HFF-Myc (cell line): ENCODE measurements at regions not wholly inside any gene's neighbourhood (a gene's known extent, or its start where the extent isn't known, plus 50 kb on each side); places are given as distances from the start of the nearest gene placed in this dataset.
A peak's percentile ranks its signal among the peaks of the same experiment; 100 is the strongest.

Experiments used
- DNase-seq: peaks from one replicate; pipeline ENCODE4 v3.0.0-alpha.2; 2011; ENCODE audit warnings: low read depth; ENCODE audit errors: extremely low read depth
- H3K4me3 ChIP-seq: replicated peaks from 2 replicates; pipeline ENCODE4 v1.5.1; 2011; ENCODE audit warnings: low read depth, mild to moderate bottlenecking, control low read depth, low read length
- TF ChIP-seq, protein P1 (sequence below): IDR thresholded peaks from 2 replicates; pipeline ENCODE4 v1.5.1; 2012; ENCODE audit warnings: mild to moderate bottlenecking, low read depth, low read length, control low read depth; ENCODE audit errors: missing control alignments

DNA sequence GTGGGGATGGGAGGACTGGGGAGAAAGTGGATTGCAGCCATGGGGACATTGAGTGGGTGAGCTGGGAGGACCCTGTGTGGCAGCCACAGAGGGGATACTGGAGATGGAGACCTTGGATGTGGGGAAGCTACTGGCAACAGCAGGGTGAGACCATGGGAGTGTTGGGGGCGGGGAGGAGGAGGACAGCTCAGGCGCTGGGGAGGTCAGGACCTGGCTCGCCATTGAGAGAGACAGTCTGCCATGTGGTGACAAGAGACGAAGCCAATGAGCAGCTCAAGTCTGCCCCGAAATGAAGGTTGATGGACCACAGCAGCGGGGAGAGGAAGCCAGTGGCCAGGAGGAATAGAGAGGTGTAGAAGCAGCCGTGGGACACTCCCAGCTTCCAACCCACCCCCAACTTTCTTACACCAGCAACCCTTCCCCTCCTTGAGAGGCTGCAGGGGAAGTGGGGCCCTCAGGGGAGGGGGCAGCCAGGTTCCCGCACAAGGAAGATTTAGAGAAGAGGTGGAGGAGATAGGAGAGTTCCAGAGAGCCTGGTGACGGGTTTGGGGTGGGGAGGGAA lies 118.1 kb downstream of the ASB7 start:
- DNase-seq = no peak
- TF ChIP-seq, protein P1, sequence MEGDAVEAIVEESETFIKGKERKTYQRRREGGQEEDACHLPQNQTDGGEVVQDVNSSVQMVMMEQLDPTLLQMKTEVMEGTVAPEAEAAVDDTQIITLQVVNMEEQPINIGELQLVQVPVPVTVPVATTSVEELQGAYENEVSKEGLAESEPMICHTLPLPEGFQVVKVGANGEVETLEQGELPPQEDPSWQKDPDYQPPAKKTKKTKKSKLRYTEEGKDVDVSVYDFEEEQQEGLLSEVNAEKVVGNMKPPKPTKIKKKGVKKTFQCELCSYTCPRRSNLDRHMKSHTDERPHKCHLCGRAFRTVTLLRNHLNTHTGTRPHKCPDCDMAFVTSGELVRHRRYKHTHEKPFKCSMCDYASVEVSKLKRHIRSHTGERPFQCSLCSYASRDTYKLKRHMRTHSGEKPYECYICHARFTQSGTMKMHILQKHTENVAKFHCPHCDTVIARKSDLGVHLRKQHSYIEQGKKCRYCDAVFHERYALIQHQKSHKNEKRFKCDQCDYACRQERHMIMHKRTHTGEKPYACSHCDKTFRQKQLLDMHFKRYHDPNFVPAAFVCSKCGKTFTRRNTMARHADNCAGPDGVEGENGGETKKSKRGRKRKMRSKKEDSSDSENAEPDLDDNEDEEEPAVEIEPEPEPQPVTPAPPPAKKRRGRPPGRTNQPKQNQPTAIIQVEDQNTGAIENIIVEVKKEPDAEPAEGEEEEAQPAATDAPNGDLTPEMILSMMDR = no peak
- no peak overlapping the region for H3K4me3 ChIP-seq

DNA sequence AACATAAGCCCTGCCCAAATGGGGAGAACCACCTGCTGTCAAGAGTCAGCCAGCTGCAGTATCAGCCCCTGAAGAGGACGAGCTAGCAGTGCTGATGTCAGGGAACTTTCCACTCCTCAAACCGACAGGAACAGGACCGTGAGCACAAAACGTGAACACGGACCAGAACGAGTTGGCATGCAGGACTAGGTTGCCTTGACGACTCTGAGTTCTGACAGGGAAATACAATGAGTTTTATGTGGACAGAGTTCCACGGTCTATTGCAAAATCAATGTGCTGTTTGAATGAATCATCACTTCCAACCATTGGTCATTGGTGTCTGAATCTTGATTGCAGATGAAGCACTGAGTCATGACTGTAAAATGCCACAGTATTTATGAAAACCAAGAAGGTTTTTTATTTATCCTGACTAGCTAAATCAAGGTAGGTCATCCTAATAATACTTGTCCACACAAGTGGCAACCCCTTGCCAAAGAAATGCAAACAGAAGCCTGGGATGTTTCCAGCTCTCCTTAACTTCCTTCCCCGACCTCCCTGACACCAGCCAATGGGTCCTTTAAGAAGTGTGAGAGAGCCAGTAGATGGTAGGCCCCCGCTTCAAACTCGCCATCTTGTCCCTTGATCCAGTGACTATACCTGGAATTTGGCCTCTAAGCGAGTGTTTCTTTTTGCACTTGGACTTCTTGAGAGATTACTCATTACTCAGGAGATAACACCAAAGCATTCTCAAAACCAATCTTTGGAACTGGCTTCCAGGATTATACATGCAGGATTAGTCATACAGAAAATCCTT lies 119.6 kb downstream of the ASB7 start:
- TF ChIP-seq, protein P1 = no peak
- no peak overlapping the region for H3K4me3 ChIP-seq

DNA sequence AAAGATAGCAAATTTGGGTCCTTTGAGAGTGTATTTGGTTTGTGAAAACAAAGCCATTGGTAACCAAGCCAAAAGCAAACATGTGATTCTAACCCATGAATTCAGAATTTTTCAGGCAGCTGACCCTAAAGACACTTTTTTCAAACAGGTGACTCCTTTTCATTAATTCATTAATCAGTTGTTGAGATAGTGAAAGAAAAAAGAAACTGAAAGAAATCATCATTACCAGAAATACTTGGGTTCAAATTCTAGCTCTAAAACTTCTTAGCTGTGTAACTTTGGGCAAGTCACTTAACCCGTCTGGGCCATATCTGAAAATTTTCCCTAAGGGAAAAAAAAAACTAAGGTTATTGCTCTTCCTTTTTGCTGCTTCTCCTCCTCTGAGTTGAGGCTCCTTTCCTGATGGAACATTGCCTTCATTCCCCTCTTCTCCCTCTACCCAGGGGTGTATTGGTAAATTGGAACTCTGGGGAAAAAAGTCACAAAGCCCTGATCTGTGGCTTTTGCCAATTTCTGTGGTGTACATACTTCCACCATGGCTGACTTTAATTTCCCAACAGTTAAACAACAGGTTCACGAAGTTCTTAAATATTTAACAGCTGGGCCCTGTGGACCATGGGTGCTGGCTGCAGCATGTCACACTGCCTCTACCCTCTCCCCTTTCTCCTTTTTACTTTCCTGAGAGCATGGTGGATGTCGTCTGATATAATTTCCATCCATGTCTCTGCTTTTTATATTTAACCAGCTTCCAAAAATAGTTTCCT lies 120.3 kb downstream of the ASB7 start:
- H3K4me3 ChIP-seq = no peak overlapping the region
- no peak for DNase-seq
- TF ChIP-seq, protein P1 = no peak

More for the DNA sequence above, 119.6 kb downstream of the ASB7 start:
- DNase-seq = peak; percentile 92

DNA sequence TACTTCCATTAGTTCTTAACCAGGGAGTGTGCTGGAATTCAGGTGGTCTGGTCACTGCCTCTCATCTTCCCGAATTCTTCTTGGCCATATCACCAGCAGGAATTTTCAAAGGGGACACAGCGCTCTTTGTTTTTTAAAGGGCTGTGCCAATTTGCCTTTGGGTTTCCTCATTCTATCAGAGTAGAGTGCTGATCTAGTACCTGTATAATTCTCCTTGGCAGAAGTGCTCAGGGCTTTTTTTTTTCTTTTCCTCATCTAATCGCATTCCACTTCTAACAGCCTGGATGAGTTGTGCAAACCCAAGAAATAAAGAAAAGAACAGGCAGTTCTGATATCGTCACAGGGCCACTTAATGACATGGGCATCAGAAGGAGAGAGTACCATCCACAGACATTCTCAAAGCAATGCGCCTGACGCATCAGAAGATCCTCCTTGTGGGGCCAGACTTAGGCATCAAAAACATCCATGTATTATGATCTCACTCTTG lies 121.0 kb downstream of the ASB7 start:
- no peak overlapping the region for H3K4me3 ChIP-seq
- no peak for DNase-seq
- TF ChIP-seq, protein P1 = no peak

DNA sequence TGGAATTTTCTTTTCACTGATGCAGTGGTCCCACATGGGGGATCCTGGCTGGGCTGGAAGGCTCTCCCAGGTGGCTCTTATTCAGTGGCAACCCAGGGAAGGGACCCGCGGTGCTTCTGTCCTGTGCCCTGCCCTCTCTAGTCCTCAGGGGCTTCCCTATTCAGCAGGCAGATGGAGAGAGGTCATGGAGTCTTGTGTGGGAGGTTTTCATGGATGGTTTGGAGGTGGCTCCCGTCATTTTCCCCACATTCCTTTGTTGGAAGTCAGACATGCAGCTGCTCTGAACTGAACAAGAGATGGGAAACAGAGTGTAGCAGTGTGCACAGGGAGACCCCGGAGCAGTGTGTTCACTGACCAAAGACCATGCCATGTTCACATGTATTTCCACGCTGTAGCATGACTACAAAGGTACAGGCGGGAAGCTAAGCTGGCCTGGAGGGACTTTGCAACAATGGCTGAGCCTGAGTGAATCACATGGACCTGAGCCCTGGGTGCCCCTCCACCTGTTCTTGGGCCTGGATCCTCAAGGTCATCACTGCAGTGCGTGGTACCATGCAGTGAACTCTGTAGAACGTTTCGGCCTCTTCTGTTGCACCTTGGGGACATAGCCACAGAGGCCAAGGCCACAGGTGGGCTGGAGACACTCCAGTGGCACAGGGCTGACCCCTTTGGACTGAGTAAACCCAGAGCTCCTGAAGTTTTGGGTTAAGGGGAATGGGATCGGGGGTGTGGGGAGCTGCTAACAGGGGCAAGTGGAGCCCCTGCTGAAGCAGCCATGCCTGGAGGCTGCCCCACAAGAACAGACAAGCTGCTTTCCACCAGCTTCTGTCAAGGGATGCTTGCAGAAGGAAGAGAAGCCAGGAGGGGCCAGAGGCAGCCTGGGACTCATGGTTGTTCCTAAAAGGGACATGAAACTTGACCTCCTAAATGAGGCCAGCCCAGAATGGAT lies 123.0 kb downstream of the ASB7 start:
- H3K4me3 ChIP-seq = no peak overlapping the region
- TF ChIP-seq, protein P1 = no peak
- no peak for DNase-seq

DNA sequence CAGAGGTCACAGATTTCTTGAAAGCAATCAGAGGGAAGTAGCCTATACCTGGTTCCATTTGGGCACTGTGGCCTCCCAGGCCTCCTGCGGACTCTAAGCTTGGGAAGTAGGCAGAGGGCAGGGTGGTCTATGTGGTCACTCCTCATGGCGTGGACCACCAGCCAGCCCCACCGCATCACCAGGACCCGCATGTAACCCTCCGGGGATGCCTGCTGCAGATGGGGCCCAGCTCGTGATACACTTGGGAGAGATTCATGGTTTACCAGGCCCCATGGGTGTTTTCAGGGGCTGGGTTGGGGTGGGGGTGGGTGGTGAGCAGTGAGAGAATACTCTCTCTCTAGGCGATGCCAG lies 123.7 kb downstream of the ASB7 start:
- no peak overlapping the region for H3K4me3 ChIP-seq
- TF ChIP-seq, protein P1 = no peak
- DNase-seq = no peak
